Astrocyte of the cerebellum (primary cell): ENCODE measurements at regions not wholly inside any gene's neighbourhood (a gene's known extent, or its start where the extent isn't known, plus 50 kb on each side); places are given as distances from the start of the nearest gene placed in this dataset.

Experiments used
- DNase-seq: peaks from one replicate; pipeline ENCODE4 v3.0.0-alpha.2; 2011; ENCODE audit warnings: low read depth
- H3K4me3 ChIP-seq: 2 replicates; pipeline ENCODE4 v1.5.1; 2011; ENCODE audit warnings: mild to moderate bottlenecking, low read depth, low read length, moderate library complexity
- CTCF ChIP-seq: IDR thresholded peaks from 2 replicates; pipeline ENCODE4 v1.5.1; 2012; ENCODE audit warnings: low read length, low read depth, moderate library complexity, mild to moderate bottlenecking; ENCODE audit errors: missing control alignments
- in situ Hi-C: cut with HindIII; loops from 2 replicates; pipeline ENCODE4 v1.10.0; 2017; ENCODE audit warnings: low sequenced_read_pairs

DNA sequence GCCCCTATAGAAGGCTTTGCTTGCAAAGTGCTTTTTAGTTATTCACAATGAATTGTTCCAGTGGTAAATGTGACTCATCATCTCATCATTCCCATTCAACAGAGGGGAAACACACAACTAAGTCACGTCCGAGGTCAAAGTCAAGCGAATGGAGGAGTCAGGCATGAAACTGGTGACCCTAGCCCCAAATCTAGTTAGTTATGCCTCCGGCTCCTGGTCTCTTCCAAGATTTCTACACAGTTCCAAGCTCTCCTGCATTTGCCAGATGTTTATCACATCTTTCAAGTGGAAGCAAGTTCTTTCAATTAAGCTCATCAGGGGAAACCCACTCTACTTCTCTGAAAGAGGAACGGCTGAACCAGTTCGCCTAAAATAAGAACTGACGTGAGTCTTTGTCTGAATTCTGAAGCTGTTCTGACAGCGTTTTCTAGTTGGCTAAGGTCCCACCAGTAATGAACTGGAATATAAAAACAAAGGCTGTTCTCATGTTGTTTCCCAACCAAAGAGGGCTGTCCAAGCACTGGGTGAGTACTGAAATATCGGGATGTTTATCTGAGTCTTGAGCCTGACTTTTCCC, 140.9 kb upstream of the NRBF2 start:
- in situ Hi-C loops = no loop called here
- no peak for DNase-seq
- H3K4me3 ChIP-seq = no peak overlapping the region
- no peak for TF ChIP-seq CTCF

- H3K4me3 ChIP-seq = no peak overlapping the region
- no peak for DNase-seq
- in situ Hi-C loops = no loop called here
- TF ChIP-seq CTCF = no peak
Observed at GRCh38 chr10:62990126-62990525, 143.0 kb upstream of the NRBF2 start.

- no peak for DNase-seq
- TF ChIP-seq CTCF = no peak
- in situ Hi-C loops = no loop called here
- H3K4me3 ChIP-seq = no peak overlapping the region
Observed at GRCh38 chr10:62985807-62986600, 147.1 kb upstream of the NRBF2 start.

DNA sequence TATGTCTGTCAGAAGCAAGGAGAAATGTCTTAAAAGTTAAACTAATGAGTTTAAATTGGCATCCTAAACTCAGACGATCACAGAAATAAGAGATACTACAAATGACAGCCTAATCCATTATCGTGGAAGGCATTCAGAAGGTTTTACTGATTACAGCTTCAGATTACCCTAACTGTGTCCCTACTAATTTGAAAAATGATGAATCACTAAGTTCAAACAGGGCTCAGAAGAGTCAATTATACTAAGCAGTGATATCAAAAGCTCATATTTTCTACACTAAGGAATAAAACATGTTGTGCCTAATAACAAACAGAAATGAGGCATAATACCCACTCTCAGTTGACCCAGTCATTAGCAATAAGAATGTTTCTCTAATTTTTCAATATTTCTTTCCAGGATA, 152.0 kb upstream of the NRBF2 start:
- no peak for TF ChIP-seq CTCF
- in situ Hi-C loops = no loop called here
- H3K4me3 ChIP-seq = no peak overlapping the region
- DNase-seq = no peak

GRCh38 chr10:62980687-62981086, 152.4 kb upstream of the NRBF2 start:
- no peak for TF ChIP-seq CTCF
- in situ Hi-C loops = no loop called here

DNA sequence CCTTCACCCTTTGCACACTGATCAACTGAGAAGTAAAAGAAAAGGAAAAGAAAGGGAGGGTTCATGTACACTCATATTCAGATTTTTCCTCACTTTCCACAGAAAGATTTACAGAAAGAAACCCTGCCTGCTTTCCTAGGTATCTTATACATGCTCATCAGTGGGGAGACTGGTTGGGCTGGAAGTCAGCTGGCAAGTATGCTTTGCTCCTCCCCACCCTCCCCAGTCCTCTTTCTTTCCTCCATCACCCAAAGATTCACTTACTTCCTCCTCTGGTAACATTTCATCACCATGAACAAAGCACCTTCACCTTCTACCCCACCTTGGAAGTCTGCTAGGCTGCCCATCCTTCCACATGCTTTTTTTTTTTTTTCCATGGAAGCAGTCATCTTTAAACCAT, 153.2 kb upstream of the NRBF2 start:
- no peak for DNase-seq
- no peak overlapping the region for H3K4me3 ChIP-seq
- no peak for TF ChIP-seq CTCF
- in situ Hi-C loops = no loop called here

More at GRCh38 chr10:62980687-62981086, 152.4 kb upstream of the NRBF2 start:
- no peak overlapping the region for H3K4me3 ChIP-seq
- DNase-seq = no peak
